Caco-2 (cell line): ENCODE measurements at regions not wholly inside any gene's neighbourhood (a gene's known extent, or its start where the extent isn't known, plus 50 kb on each side); places are given as distances from the start of the nearest gene placed in this dataset.

Experiments
- BruUV-seq: library from RNA; stranded (reverse); fragments of 400-500 nt; replicated peaks from 2 replicates; lab custom pipeline; 2021; lab: Mats Ljungman, UMichigan
- CTCF ChIA-PET: fragments of 300-600 bp; sonication (Branson Sonifier 250); formaldehyde crosslinking; loops from one replicate; lab custom pipeline; 2022; ENCODE audit warnings: antibody characterized with exemption; lab: Charles Lee
- POLR2A ChIA-PET: fragments of 300-600 bp; sonication (Branson Sonifier 250); formaldehyde crosslinking; loops from one replicate; lab custom pipeline; 2022; ENCODE audit warnings: antibody characterized with exemption; lab: Charles Lee
- DNase-seq, 2 experiments: peaks; one replicate each; pipeline versions ENCODE4 v3.0.0 to v3.0.0-alpha.2; 2020 to 2022
- H3K27me3 ChIP-seq: replicated peaks from 2 replicates; pipeline ENCODE4 v1.6.0; 2011; ENCODE audit warnings: low read length; ENCODE audit not compliant: control insufficient read depth, insufficient read depth
- H3K36me3 ChIP-seq: 2 replicates; pipeline ENCODE4 v1.5.1; 2011; ENCODE audit warnings: low read length; ENCODE audit not compliant: control insufficient read depth, insufficient read depth
- H3K4me1 ChIP-seq: fragments of 250-450 bp; sonication (Bioruptor Pico); 2 replicates; pipeline ENCODE4 v1.5.1; 2020; ENCODE audit warnings: mild to moderate bottlenecking
- H3K4me3 ChIP-seq: 2 replicates; pipeline ENCODE4 v1.5.1; 2011; ENCODE audit warnings: low read depth, mild to moderate bottlenecking, control low read depth, low read length
- H3K9me3 ChIP-seq: fragments of 250-450 bp; sonication (Bioruptor Pico); 2 replicates; pipeline ENCODE4 v1.5.1; 2020; ENCODE audit warnings: mild to moderate bottlenecking, moderate library complexity
- H3K27ac Mint-ChIP-seq: one replicate; pipeline ENCODE4 v1.8.0; 2022; ENCODE audit warnings: mixed read lengths; ENCODE audit not compliant: unreplicated experiment
- H3K27me3 Mint-ChIP-seq: one replicate; pipeline ENCODE4 v1.8.0; 2022; ENCODE audit warnings: mixed read lengths; ENCODE audit not compliant: insufficient read depth, unreplicated experiment
- H3K36me3 Mint-ChIP-seq: one replicate; pipeline ENCODE4 v1.8.0; 2022; ENCODE audit warnings: mild to moderate bottlenecking, mixed read lengths; ENCODE audit not compliant: insufficient read depth, unreplicated experiment
- H3K4me1 Mint-ChIP-seq: one replicate; pipeline ENCODE4 v1.8.0; 2022; ENCODE audit warnings: low read depth, mixed read lengths; ENCODE audit not compliant: unreplicated experiment
- H3K4me3 Mint-ChIP-seq: one replicate; pipeline ENCODE4 v1.8.0; 2022; ENCODE audit warnings: mild to moderate bottlenecking, moderate library complexity, mixed read lengths; ENCODE audit not compliant: unreplicated experiment
- H3K9me3 Mint-ChIP-seq: one replicate; pipeline ENCODE4 v1.8.0; 2022; ENCODE audit warnings: mixed read lengths; ENCODE audit not compliant: unreplicated experiment
- CTCF ChIP-seq, 2 experiments: fragments of 200-600 bp in 1 of 2; IDR thresholded peaks; 1 replicate in 1 of 2; 2 replicates in 1 of 2; pipeline versions ENCODE4 v1.5.1 to v1.8.0; 2011 to 2022; ENCODE audit warnings: antibody characterized with exemption in 1 of 2, control low read depth in 1 of 2, inconsistent platforms in 1 of 2, low read depth in 1 of 2, low read length in 1 of 2, mild to moderate bottlenecking in 1 of 2, moderate library complexity in 1 of 2; ENCODE audit not compliant: insufficient read depth in 1 of 2, severe bottlenecking in 1 of 2, unreplicated experiment in 1 of 2
- intact Hi-C: fragments of 100-400 bp; cut with micrococcal nuclease; formaldehyde crosslinking; loops from one replicate; pipeline ENCODE4 v1.10.0; 2022; ENCODE audit not compliant: unreplicated experiment

GRCh38 chr18:71505526-71505925, 1038.6 kb downstream of the CBLN2 start:
- CTCF ChIA-PET = no interaction called here
- H3K27me3 Mint-ChIP-seq = no peaks in the 10 kb centered on the region
- Histone ChIP-seq H3K36me3 (no peaks in the 10 kb centered on the region), H3K4me3 (no peak overlapping the region), H3K9me3 (no peaks in the 10 kb centered on the region), H3K4me1 (no peaks in the 10 kb centered on the region), H3K27me3 (no peaks in the 10 kb centered on the region)
- peaks cover 13% of the 10 kb centered on the region for H3K9me3 Mint-ChIP-seq
- BruUV-seq = no TSS peak
- no peak for TF ChIP-seq CTCF (IDR thresholded peaks at IDR 0.05; ENCODE audit: insufficient read depth in 1 of 2, low read depth in 1 of 2, low read length in 1 of 2, severe bottlenecking in 1 of 2, unreplicated experiment in 1 of 2)
- no peaks in the 10 kb centered on the region for H3K36me3 Mint-ChIP-seq
- POLR2A ChIA-PET = no interaction called here
- H3K4me1 Mint-ChIP-seq = no peaks in the 10 kb centered on the region
- DNase-seq = no peak
- H3K27ac Mint-ChIP-seq = no peak overlapping the region
- H3K4me3 Mint-ChIP-seq = no peak overlapping the region
- intact Hi-C loops = no loop called here

- Mint-ChIP-seq H3K36me3 (no peaks in the 10 kb centered on the region), H3K4me1 (no peaks in the 10 kb centered on the region), H3K4me3 (no peak overlapping the region), H3K27me3 (no peaks in the 10 kb centered on the region), H3K27ac (no peak overlapping the region), H3K9me3 (peaks cover 13% of the 10 kb centered on the region)
- H3K27me3 ChIP-seq = no peaks in the 10 kb centered on the region
- no TSS peak for BruUV-seq
- no peak overlapping the region for H3K4me3 ChIP-seq
- H3K36me3 ChIP-seq = no peaks in the 10 kb centered on the region
- no peaks in the 10 kb centered on the region for H3K9me3 ChIP-seq
- no peak for TF ChIP-seq CTCF (IDR thresholded peaks at IDR 0.05; ENCODE audit: insufficient read depth in 1 of 2, low read depth in 1 of 2, low read length in 1 of 2, severe bottlenecking in 1 of 2, unreplicated experiment in 1 of 2)
- CTCF ChIA-PET = no interaction called here
- DNase-seq = no peak
- POLR2A ChIA-PET = no interaction called here
- intact Hi-C loops = no loop called here
- H3K4me1 ChIP-seq = no peaks in the 10 kb centered on the region
These were observed 1040.9 kb downstream of the CBLN2 start for GRCh38 chr18:71503222-71503621.

GRCh38 chr18:71485611-71486010, 1058.5 kb downstream of the CBLN2 start:
- no peaks in the 10 kb centered on the region for H3K9me3 ChIP-seq
- H3K4me1 ChIP-seq = no peaks in the 10 kb centered on the region
- CTCF ChIA-PET = no interaction called here
- TF ChIP-seq CTCF (IDR thresholded peaks at IDR 0.05; ENCODE audit: insufficient read depth in 1 of 2, low read depth in 1 of 2, low read length in 1 of 2, severe bottlenecking in 1 of 2, unreplicated experiment in 1 of 2) = no peak
- H3K36me3 Mint-ChIP-seq = no peaks in the 10 kb centered on the region
- no peak overlapping the region for H3K27ac Mint-ChIP-seq
- POLR2A ChIA-PET = no interaction called here
- no peak for DNase-seq
- H3K9me3 Mint-ChIP-seq = no peaks in the 10 kb centered on the region
- H3K27me3 ChIP-seq = no peaks in the 10 kb centered on the region
- BruUV-seq = no TSS peak
- no peaks in the 10 kb centered on the region for H3K4me1 Mint-ChIP-seq
- no peak overlapping the region for H3K4me3 Mint-ChIP-seq
- H3K27me3 Mint-ChIP-seq = no peaks in the 10 kb centered on the region
- no peak overlapping the region for H3K4me3 ChIP-seq
- no peaks in the 10 kb centered on the region for H3K36me3 ChIP-seq
- intact Hi-C loops = no loop called here
